HEK293 (cell line): ENCODE measurements at regions not wholly inside any gene's neighbourhood (a gene's known extent, or its start where the extent isn't known, plus 50 kb on each side); places are given as distances from the start of the nearest gene placed in this dataset.

Experiments
- CTCF ChIA-PET: fragments of 350-600 bp; formaldehyde crosslinking; extraction: SDS; loops from one replicate; lab custom pipeline; 2021; ENCODE audit warnings: antibody characterized with exemption; lab: Yijun Ruan, JAX
- POLR2A ChIA-PET: fragments of 300-600 bp; formaldehyde crosslinking; extraction: SDS; loops from one replicate; lab custom pipeline; 2020; ENCODE audit warnings: antibody characterized with exemption, inconsistent platforms; lab: Yijun Ruan, JAX
- H3K27ac ChIP-seq: fragments of 200-500 bp; sonication (Bioruptor generic); 2 replicates; pipeline ENCODE4 v1.5.1; 2014; ENCODE audit warnings: low read depth, low read length, control low read depth, inconsistent platforms; ENCODE audit errors: extremely low read depth
- H3K36me3 ChIP-seq, 2 experiments: fragments of 200-500 bp in 1 of 2; sonication (Bioruptor generic) in 1 of 2; 1 replicate in 1 of 2; 2 replicates in 1 of 2; pipeline ENCODE4 v1.5.1; 2014 to 2017; ENCODE audit warnings: inconsistent platforms in 2 of 2, low read length in 2 of 2; ENCODE audit not compliant: control insufficient read depth in 2 of 2, insufficient read depth in 1 of 2
- H3K4me1 ChIP-seq: fragments of 200-500 bp; sonication (Bioruptor generic); 2 replicates; pipeline ENCODE4 v1.5.1; 2014; ENCODE audit warnings: mild to moderate bottlenecking, low read length, inconsistent platforms; ENCODE audit not compliant: control insufficient read depth, insufficient read depth
- H3K4me3 ChIP-seq: 2 replicates; pipeline ENCODE4 v1.5.1; 2011; ENCODE audit warnings: low read depth, mild to moderate bottlenecking, control low read depth, low read length, moderate library complexity
- H3K9me3 ChIP-seq: fragments of 200-500 bp; sonication (Bioruptor generic); 2 replicates; pipeline ENCODE4 v1.5.1; 2014; ENCODE audit warnings: low read depth, low read length, inconsistent platforms; ENCODE audit not compliant: control insufficient read depth, insufficient read depth
- BCL11B ChIP-seq: fragments of 450-650 bp; formaldehyde crosslinking; IDR thresholded peaks from 2 replicates; pipeline ENCODE4 v1.5.1; 2016; ENCODE audit warnings: low read depth, missing biosample characterization, missing genetic modification characterization
- CTCF ChIP-seq: fragments of 450-650 bp; formaldehyde crosslinking; IDR thresholded peaks from 2 replicates; pipeline ENCODE4 v1.5.1; 2016; ENCODE audit warnings: missing biosample characterization, missing genetic modification characterization
- KLF1 ChIP-seq: fragments of 450-650 bp; formaldehyde crosslinking; IDR thresholded peaks from 2 replicates; pipeline ENCODE4 v1.5.1; 2016; ENCODE audit warnings: missing biosample characterization, missing genetic modification characterization
- OVOL3 ChIP-seq: fragments of 450-650 bp; formaldehyde crosslinking; IDR thresholded peaks from 2 replicates; pipeline ENCODE4 v1.5.1; 2016; ENCODE audit warnings: missing biosample characterization, missing genetic modification characterization
- SP2 ChIP-seq: fragments of 450-650 bp; formaldehyde crosslinking; IDR thresholded peaks from 2 replicates; pipeline ENCODE4 v1.5.1; 2016; ENCODE audit warnings: missing biosample characterization, missing genetic modification characterization
- WT1 ChIP-seq: fragments of 450-650 bp; formaldehyde crosslinking; IDR thresholded peaks from 2 replicates; pipeline ENCODE4 v1.5.1; 2016; ENCODE audit warnings: missing biosample characterization, missing genetic modification characterization
- ZBTB20 ChIP-seq: fragments of 450-650 bp; formaldehyde crosslinking; IDR thresholded peaks from 2 replicates; pipeline ENCODE4 v1.5.1; 2016; ENCODE audit warnings: missing biosample characterization, missing genetic modification characterization
- ZBTB21 ChIP-seq: fragments of 450-650 bp; formaldehyde crosslinking; IDR thresholded peaks from 2 replicates; pipeline ENCODE4 v1.5.1; 2017; ENCODE audit warnings: missing biosample characterization, missing genetic modification characterization
- ZBTB48 ChIP-seq: fragments of 450-650 bp; formaldehyde crosslinking; IDR thresholded peaks from 2 replicates; pipeline ENCODE4 v1.5.1; 2016; ENCODE audit warnings: missing biosample characterization, missing genetic modification characterization
- ZBTB8A ChIP-seq: fragments of 450-650 bp; formaldehyde crosslinking; IDR thresholded peaks from 2 replicates; pipeline ENCODE4 v1.5.1; 2016; ENCODE audit warnings: missing biosample characterization, missing genetic modification characterization
- ZFP69B ChIP-seq: fragments of 450-650 bp; formaldehyde crosslinking; IDR thresholded peaks from 2 replicates; pipeline ENCODE4 v1.5.1; 2016; ENCODE audit warnings: missing biosample characterization, missing genetic modification characterization
- ZNF148 ChIP-seq: fragments of 450-650 bp; formaldehyde crosslinking; IDR thresholded peaks from 2 replicates; pipeline ENCODE4 v1.5.0; 2017; ENCODE audit warnings: missing biosample characterization, missing genetic modification characterization, borderline replicate concordance
- ZNF16 ChIP-seq: fragments of 450-650 bp; formaldehyde crosslinking; IDR thresholded peaks from 2 replicates; pipeline ENCODE4 v1.5.1; 2016; ENCODE audit warnings: low read depth, missing biosample characterization, missing genetic modification characterization
- ZNF19 ChIP-seq: fragments of 450-650 bp; formaldehyde crosslinking; IDR thresholded peaks from 2 replicates; pipeline ENCODE4; 2016; ENCODE audit warnings: missing biosample characterization, missing genetic modification characterization, low read depth
- ZNF221 ChIP-seq: fragments of 450-650 bp; formaldehyde crosslinking; IDR thresholded peaks from 2 replicates; pipeline ENCODE4 v1.5.1; 2017; ENCODE audit warnings: missing biosample characterization, missing genetic modification characterization, borderline replicate concordance
- ZNF513 ChIP-seq: fragments of 450-650 bp; IDR thresholded peaks from 2 replicates; pipeline ENCODE4 v1.5.1; 2018; ENCODE audit warnings: missing biosample characterization, missing genetic modification characterization
- ZNF514 ChIP-seq: fragments of 450-650 bp; formaldehyde crosslinking; IDR thresholded peaks from 2 replicates; pipeline ENCODE4 v1.5.1; 2016; ENCODE audit warnings: missing biosample characterization, missing genetic modification characterization
- ZNF529 ChIP-seq: fragments of 450-650 bp; formaldehyde crosslinking; IDR thresholded peaks from 2 replicates; pipeline ENCODE4 v1.5.1; 2017; ENCODE audit warnings: missing genetic modification characterization, missing biosample characterization; ENCODE audit not compliant: insufficient replicate concordance
- ZNF555 ChIP-seq: fragments of 450-650 bp; formaldehyde crosslinking; conservative IDR thresholded peaks from 2 replicates; pipeline ENCODE4 v1.5.1; 2017; ENCODE audit warnings: missing biosample characterization, mild to moderate bottlenecking, missing genetic modification characterization, inconsistent platforms
- ZNF558 ChIP-seq: fragments of 450-650 bp; formaldehyde crosslinking; IDR thresholded peaks from 2 replicates; pipeline ENCODE4 v1.5.1; 2016; ENCODE audit warnings: missing biosample characterization, missing genetic modification characterization
- ZNF561 ChIP-seq: fragments of 450-650 bp; IDR thresholded peaks from 2 replicates; pipeline ENCODE4 v1.5.1; 2018; ENCODE audit warnings: missing biosample characterization, missing genetic modification characterization, borderline replicate concordance
- ZNF660 ChIP-seq: fragments of 450-650 bp; IDR thresholded peaks from 2 replicates; pipeline ENCODE4 v1.5.1; 2018; ENCODE audit warnings: missing biosample characterization, mild to moderate bottlenecking, missing genetic modification characterization
- ZNF707 ChIP-seq: fragments of 450-650 bp; formaldehyde crosslinking; IDR thresholded peaks from 2 replicates; pipeline ENCODE4 v1.5.1; 2016; ENCODE audit warnings: missing biosample characterization, missing genetic modification characterization
- ZNF843 ChIP-seq: fragments of 450-650 bp; formaldehyde crosslinking; IDR thresholded peaks from 2 replicates; pipeline ENCODE4 v1.5.1; 2016; ENCODE audit warnings: missing biosample characterization, missing genetic modification characterization
- TF ChIP-seq, protein P1 (sequence below): fragments of 450-650 bp; formaldehyde crosslinking; IDR thresholded peaks from 2 replicates; pipeline ENCODE4 v1.5.1; 2016; ENCODE audit warnings: missing biosample characterization, missing genetic modification characterization
- TF ChIP-seq, protein P2 (sequence below): fragments of 450-650 bp; formaldehyde crosslinking; IDR thresholded peaks from 2 replicates; pipeline ENCODE4 v1.5.1; 2016; ENCODE audit warnings: missing biosample characterization, missing genetic modification characterization
- TF ChIP-seq, protein P3 (sequence below): IDR thresholded peaks from 2 replicates; pipeline ENCODE4 v1.6.1; 2011; ENCODE audit warnings: mild to moderate bottlenecking, low read depth, low read length, borderline replicate concordance

DNA sequence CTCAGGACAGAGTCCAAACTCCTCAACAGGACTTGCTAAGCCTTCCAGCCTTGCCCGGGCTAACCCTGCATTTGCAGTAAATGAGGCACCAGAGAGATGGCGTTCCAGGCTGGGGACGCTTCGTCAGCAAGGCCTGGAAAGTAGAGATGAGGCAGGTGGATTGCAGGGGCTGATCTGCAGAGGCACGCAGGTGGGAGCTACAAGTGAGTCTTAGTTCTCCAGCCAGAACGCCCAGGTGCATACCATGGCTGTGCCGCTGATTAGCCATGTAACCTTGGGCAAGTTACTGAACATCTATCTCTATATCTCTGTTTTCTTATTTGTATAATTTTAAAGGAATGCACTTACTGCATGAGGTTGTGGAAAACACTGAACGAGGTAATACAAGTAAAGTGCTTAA lies 52.7 kb upstream of the BARX2 start:
- Histone ChIP-seq H3K36me3 (no peaks in the 10 kb centered on the region), H3K4me1 (no peaks in the 10 kb centered on the region), H3K4me3 (no peak overlapping the region), H3K27ac (no peak overlapping the region)
- POLR2A ChIA-PET: no interaction called here
- TF ChIP-seq OVOL3 (tag by site-specific recombination): no peak
- TF ChIP-seq ZNF19: no peak
- TF ChIP-seq WT1 (tag by site-specific recombination): no peak
- TF ChIP-seq, protein P1, sequence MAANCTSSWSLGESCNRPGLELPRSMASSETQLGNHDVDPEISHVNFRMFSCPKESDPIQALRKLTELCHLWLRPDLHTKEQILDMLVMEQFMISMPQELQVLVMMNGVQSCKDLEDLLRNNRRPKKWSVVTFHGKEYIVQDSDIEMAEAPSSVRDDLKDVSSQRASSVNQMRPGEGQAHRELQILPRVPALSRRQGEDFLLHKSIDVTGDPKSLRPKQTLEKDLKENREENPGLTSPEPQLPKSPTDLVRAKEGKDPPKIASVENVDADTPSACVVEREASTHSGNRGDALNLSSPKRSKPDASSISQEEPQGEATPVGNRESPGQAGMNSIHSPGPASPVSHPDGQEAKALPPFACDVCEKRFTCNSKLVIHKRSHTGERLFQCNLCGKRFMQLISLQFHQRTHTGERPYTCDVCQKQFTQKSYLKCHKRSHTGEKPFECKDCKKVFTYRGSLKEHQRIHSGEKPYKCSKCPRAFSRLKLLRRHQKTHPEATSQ (tag by site-specific recombination): no peak
- no peak for TF ChIP-seq ZNF514 (tag by site-specific recombination)
- no peak for TF ChIP-seq ZNF221 (tag by site-specific recombination)
- TF ChIP-seq ZNF660 (tag by site-specific recombination): no peak
- TF ChIP-seq ZNF16 (tag by site-specific recombination): no peak
- TF ChIP-seq ZNF555 (tag by site-specific recombination): no peak
- no peak for TF ChIP-seq ZNF707 (tag by site-specific recombination)
- TF ChIP-seq ZNF529 (tag by site-specific recombination): no peak
- no peak for TF ChIP-seq ZNF561 (tag by site-specific recombination)
- no peak for TF ChIP-seq KLF1
- TF ChIP-seq ZBTB21 (tag by site-specific recombination): no peak
- no peak for TF ChIP-seq BCL11B (tag by site-specific recombination)
- TF ChIP-seq, protein P2, sequence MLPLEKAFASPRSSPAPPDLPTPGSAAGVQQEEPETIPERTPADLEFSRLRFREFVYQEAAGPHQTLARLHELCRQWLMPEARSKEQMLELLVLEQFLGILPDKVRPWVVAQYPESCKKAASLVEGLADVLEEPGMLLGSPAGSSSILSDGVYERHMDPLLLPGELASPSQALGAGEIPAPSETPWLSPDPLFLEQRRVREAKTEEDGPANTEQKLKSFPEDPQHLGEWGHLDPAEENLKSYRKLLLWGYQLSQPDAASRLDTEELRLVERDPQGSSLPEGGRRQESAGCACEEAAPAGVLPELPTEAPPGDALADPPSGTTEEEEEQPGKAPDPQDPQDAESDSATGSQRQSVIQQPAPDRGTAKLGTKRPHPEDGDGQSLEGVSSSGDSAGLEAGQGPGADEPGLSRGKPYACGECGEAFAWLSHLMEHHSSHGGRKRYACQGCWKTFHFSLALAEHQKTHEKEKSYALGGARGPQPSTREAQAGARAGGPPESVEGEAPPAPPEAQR (tag by site-specific recombination): no peak
- TF ChIP-seq SP2 (tag by site-specific recombination): no peak
- TF ChIP-seq, all 188 proteins: peak for 0
- CTCF ChIA-PET: interaction anchor here (0.7 kb wide), 2 partner anchors 10 to 1299 kb away, joined by 3 read pairs; no protein-coding TSS in a partner anchor
- no peaks in the 10 kb centered on the region for H3K9me3 ChIP-seq

GRCh38 chr11:129321076-129321475 lies 54.6 kb upstream of the BARX2 start:
- CTCF ChIA-PET: interaction anchor here (0.5 to 3.6 kb wide), 2 partner anchors 10 to 435 kb away, joined by 4 to 19 read pairs; no protein-coding TSS in a partner anchor
- no peaks in the 10 kb centered on the region for H3K4me1 ChIP-seq
- TF ChIP-seq ZBTB20 (tag by site-specific recombination) (no peak), ZBTB8A (no peak), ZNF221 (tag by site-specific recombination) (no peak), ZNF513 (tag by site-specific recombination) (no peak), ZFP69B (tag by site-specific recombination) (no peak), ZBTB48 (no peak), CTCF (tag by site-specific recombination) (no peak), ZNF148 (no peak), ZNF558 (tag by site-specific recombination) (no peak), ZNF843 (tag by site-specific recombination) (no peak)
- TF ChIP-seq, protein P3, sequence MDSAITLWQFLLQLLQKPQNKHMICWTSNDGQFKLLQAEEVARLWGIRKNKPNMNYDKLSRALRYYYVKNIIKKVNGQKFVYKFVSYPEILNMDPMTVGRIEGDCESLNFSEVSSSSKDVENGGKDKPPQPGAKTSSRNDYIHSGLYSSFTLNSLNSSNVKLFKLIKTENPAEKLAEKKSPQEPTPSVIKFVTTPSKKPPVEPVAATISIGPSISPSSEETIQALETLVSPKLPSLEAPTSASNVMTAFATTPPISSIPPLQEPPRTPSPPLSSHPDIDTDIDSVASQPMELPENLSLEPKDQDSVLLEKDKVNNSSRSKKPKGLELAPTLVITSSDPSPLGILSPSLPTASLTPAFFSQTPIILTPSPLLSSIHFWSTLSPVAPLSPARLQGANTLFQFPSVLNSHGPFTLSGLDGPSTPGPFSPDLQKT: no peak
- TF ChIP-seq, all 188 proteins: peak for 0
- Histone ChIP-seq H3K27ac (no peak overlapping the region), H3K36me3 (no peaks in the 10 kb centered on the region), H3K9me3 (no peaks in the 10 kb centered on the region), H3K4me3 (no peak overlapping the region)
- POLR2A ChIA-PET: no interaction called here
